ENCODE measurements at regions not wholly inside any gene's neighbourhood (a gene's known extent, or its start where the extent isn't known, plus 50 kb on each side); places are given as distances from the start of the nearest gene placed in this dataset.
"Not testable (repeated sequence)": the region's sequence is repeated elsewhere in the genome, so short reads cannot be mapped to it uniquely, and the experiment has no call there.

DNA sequence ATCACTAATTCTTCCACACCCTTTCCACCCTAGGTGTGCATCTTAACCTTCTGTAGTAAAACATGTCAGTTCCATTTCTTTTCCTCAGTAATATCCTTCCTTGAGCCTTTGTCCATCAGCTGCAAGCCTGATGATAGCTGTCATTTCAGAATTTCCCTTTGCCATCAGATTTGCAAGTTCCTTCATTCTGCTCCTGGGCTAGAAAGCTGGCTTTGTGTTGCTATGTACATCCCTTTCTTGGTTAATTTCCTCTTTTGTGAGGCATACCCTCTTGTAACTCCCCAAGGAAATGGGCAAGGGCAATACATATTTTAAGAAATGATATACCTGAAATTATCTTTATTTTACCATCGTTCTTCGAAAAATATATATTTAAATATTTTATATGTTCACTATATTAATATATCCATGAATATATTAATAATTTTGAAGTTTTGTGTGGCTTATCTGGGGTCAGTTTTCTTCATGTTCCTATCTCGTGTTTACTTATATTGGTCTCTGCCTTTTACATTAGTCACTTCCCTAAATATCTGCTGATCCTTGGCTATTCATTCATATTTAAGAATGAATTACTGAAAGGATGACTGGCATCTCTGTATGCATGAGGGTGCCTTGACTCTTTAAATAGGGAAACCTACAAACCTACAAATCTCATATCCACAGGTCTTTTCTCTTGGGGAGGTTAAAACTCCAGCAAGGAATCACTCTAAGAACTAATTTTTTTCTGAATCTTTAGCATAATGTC is 143.8 kb downstream of the ZNF22 start:
- TF ChIP-seq CTCF (conservative IDR thresholded peaks at IDR 0.05; ENCODE audit: low read depth), result no peak
- DNase-seq (ENCODE audit: low spot score), result no peak
- CTCF ChIA-PET, result no interaction called here
- POLR2A ChIA-PET (ENCODE audit: low non-redundant PET), result interaction anchor here (0.6 kb wide), 1 partner anchor 185 kb away, joined by 3 read pairs; the partner anchor contains the start of gene RASSF4
- no peak overlapping the region for H3K27ac ChIP-seq

- POLR2A ChIA-PET (ENCODE audit: low non-redundant PET); H3K27ac ChIP-seq; CTCF ChIA-PET; DNase-seq (ENCODE audit: low spot score): not testable (repeated sequence)
Measured at GRCh38 chr10:45145143-45145542, 144.4 kb downstream of the ZNF22 start.

GRCh38 chr10:45147000-45147399 is 146.3 kb downstream of the ZNF22 start:
- no peak overlapping the region for H3K27ac ChIP-seq
- CTCF ChIA-PET, result no interaction called here
- DNase-seq (ENCODE audit: low spot score), result no peak
- TF ChIP-seq CTCF (conservative IDR thresholded peaks at IDR 0.05; ENCODE audit: low read depth), result no peak
- POLR2A ChIA-PET (ENCODE audit: low non-redundant PET), result no interaction called here

GRCh38 chr10:45150997-45151396 is 150.3 kb downstream of the ZNF22 start:
- CTCF ChIA-PET, result no interaction called here
- no peak overlapping the region for H3K27ac ChIP-seq
- TF ChIP-seq CTCF (conservative IDR thresholded peaks at IDR 0.05; ENCODE audit: low read depth), result no peak
- POLR2A ChIA-PET (ENCODE audit: low non-redundant PET), result no interaction called here
- no peak for DNase-seq (ENCODE audit: low spot score)

DNA sequence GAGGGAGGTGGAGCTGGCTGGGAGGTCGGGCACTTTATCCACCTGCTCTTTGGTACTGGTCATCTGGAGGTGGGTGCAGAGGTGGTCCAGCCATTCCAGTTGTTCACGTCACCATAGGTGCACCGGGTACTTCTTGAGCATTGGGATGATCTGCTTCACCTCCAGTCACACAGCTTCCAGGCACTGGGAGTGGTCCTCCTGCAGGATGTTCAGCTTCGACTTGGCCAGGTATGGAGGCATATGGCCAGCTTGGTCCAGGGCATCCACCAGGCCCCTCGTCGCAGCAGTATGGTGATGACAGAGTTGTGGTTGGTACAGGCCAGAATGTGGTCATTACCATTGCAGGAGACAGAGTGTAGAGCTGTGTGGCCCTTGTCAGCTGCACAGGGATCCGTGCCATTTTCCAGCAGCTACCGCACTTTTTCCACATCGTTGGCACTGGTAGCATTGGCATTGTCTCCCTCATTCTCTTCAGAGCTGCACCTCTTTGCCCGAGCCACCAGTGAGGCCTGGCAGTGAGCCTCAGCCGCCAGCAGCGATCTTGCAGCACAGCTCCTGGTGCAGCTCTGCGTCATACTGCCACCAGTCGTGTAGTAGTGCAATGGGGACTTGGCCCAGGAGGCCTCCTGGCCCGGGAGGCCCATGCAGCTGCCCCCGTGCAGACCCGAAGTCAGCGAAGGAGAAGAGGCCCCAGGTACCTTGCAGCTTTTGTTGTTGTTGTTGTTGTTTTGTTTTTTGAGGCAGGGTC is 150.9 kb downstream of the ZNF22 start:
- ChIA-PET POLR2A (ENCODE audit: low non-redundant PET) (no interaction called here), CTCF (no interaction called here)
- no peak for DNase-seq (ENCODE audit: low spot score)
- no peak for TF ChIP-seq CTCF (conservative IDR thresholded peaks at IDR 0.05; ENCODE audit: low read depth)
- no peak overlapping the region for H3K27ac ChIP-seq

GRCh38 chr10:45152726-45153125 is 152.0 kb downstream of the ZNF22 start:
- no peak overlapping the region for H3K27ac ChIP-seq
- TF ChIP-seq CTCF (conservative IDR thresholded peaks at IDR 0.05; ENCODE audit: low read depth), result no peak
- no peak for DNase-seq (ENCODE audit: low spot score)
- POLR2A ChIA-PET (ENCODE audit: low non-redundant PET), result no interaction called here
- CTCF ChIA-PET, result no interaction called here

DNA sequence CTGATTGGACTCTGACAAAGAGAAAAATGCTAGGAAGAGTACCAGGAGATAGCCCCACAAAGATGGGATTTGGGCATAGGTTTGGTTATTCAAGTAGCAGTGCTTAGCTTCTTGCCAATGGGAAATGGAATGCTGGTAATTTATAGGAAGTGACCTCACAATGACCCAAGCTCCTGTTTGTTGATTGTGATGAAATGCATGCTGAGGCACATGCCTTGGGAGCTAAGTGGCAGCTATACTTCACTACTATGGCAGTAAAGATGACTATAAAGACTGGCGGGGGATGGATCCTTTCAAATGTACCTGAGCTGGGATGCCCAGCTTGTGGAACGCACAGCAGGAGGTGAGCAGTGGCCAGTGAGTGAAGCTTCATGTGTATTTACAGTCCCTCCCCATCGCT is 153.8 kb downstream of the ZNF22 start:
- ChIA-PET CTCF (interaction anchor here (0.6 kb wide), 1 partner anchor 1341 kb away, joined by 4 read pairs; no protein-coding TSS in a partner anchor), POLR2A (ENCODE audit: low non-redundant PET) (no interaction called here)
- DNase-seq (ENCODE audit: low spot score), result no peak
- H3K27ac ChIP-seq, result no peak overlapping the region
- no peak for TF ChIP-seq CTCF (conservative IDR thresholded peaks at IDR 0.05; ENCODE audit: low read depth)
